ENCODE measurements at regions not wholly inside any gene's neighbourhood (a gene's known extent, or its start where the extent isn't known, plus 50 kb on each side); places are given as distances from the start of the nearest gene placed in this dataset.
"Not testable (repeated sequence)": the region's sequence is repeated elsewhere in the genome, so short reads cannot be mapped to it uniquely, and the experiment has no call there.

DNA sequence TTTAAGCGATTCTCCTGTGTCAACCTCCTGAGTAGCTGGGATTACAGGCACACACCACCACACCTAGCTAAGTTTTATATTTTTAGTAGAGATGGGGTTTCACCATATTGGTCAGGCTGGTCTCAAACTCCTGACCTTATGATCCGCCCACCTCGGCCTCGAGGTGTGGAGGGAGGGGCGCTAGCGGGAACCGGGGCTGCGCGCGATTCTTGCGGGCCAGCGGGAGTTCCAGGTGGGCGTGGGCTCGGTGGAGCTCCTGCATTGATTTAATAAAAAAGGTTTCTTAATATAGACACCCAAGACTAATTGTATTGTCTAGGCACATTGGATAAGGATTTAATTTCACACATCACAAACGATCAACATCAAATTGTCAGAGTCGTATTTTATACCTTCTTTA lies 63.1 kb upstream of the ANKRD30A start:
- TF ChIP-seq, protein P1, sequence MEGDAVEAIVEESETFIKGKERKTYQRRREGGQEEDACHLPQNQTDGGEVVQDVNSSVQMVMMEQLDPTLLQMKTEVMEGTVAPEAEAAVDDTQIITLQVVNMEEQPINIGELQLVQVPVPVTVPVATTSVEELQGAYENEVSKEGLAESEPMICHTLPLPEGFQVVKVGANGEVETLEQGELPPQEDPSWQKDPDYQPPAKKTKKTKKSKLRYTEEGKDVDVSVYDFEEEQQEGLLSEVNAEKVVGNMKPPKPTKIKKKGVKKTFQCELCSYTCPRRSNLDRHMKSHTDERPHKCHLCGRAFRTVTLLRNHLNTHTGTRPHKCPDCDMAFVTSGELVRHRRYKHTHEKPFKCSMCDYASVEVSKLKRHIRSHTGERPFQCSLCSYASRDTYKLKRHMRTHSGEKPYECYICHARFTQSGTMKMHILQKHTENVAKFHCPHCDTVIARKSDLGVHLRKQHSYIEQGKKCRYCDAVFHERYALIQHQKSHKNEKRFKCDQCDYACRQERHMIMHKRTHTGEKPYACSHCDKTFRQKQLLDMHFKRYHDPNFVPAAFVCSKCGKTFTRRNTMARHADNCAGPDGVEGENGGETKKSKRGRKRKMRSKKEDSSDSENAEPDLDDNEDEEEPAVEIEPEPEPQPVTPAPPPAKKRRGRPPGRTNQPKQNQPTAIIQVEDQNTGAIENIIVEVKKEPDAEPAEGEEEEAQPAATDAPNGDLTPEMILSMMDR (IDR thresholded peaks at IDR 0.05) = not testable (repeated sequence)
- not testable (repeated sequence) for TF ChIP-seq POLR2A (IDR thresholded peaks at IDR 0.05)
